GM23248 (cell line): ENCODE measurements at regions not wholly inside any gene's neighbourhood (a gene's known extent, or its start where the extent isn't known, plus 50 kb on each side); places are given as distances from the start of the nearest gene placed in this dataset.

Experiments
- EZH2 ChIP-seq: fragments of 200-600 bp; sonication (generic); IDR thresholded peaks from 2 replicates; pipeline ENCODE4 v1.6.1; 2018; ENCODE audit warnings: antibody characterized with exemption, mild to moderate bottlenecking; ENCODE audit not compliant: insufficient read depth, poor library complexity, severe bottlenecking
- EZH2phosphoT487 ChIP-seq: fragments of 200-600 bp; sonication (generic); IDR thresholded peaks from 2 replicates; pipeline ENCODE4 v1.6.1; 2018; ENCODE audit warnings: antibody characterized with exemption, moderate library complexity, mild to moderate bottlenecking, low read depth; ENCODE audit not compliant: insufficient read depth

DNA sequence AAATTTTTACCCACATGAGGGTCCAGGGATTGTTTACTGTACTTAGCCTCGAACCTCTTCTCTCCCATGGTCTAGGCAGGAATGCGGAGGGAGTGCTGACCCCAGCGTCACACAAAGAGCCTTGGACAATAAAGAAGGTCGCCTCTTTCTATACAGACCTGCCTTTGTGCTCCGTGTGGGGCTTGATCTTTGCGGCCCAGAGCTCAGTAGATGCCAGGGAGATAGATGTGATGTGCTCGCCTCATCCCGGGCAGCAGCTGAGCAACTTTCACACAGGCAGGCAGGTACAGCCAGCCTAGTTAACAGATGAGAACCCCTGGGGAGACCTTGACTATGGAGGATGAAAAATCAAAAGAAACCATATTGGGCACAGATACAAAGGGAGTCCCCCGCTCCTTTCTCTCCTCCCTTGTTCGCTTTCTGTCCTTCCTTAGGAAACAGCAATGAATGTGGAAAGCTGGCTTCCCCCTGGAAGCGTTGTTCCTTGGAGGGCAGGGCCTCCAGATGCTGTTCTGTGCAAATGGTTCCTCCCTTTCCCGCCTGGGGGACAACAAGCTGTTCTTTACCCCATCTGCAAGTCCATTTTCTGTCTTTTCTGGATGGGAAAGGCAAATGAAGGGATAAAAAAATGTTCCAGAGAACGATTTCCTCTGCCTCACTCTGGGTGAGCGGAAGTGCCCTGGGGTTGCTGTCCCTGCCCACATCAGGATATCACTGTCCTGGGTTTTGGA lies 128.3 kb downstream of the OLIG3 start:
- TF ChIP-seq EZH2phosphoT487 (no peak), EZH2 (no peak)
